Stimulated activated naive B cell treated with anti-CD40 and anti-IgM and Interleukin-4, amounts not matched to agents 10 μg/mL and 1 μg/mL and 100 μg/mL, for 72 hours (primary cell): ENCODE measurements at regions not wholly inside any gene's neighbourhood (a gene's known extent, or its start where the extent isn't known, plus 50 kb on each side); places are given as distances from the start of the nearest gene placed in this dataset.
"Not testable (repeated sequence)": the region's sequence is repeated elsewhere in the genome, so short reads cannot be mapped to it uniquely, and the experiment has no call there.

Source experiments
- ATAC-seq, 2 donors: fragments of 150-1000 bp; cut with Tn5 transposase; replicated peaks; 2 replicates each; pipeline ENCODE4 v1.10.0; 2021; ENCODE audit warnings: moderate library complexity in 1 of 2
- DNase-seq: peaks from one replicate; pipeline ENCODE4 v3.0.0; 2021
- H3K27ac Mint-ChIP-seq: one replicate; pipeline ENCODE4 v1.8.0; 2022; ENCODE audit warnings: mild to moderate bottlenecking, mixed read lengths
- H3K27me3 Mint-ChIP-seq, 2 donors: one replicate each; pipeline ENCODE4 v1.8.0; 2022; ENCODE audit warnings: mixed read lengths in 2 of 2
- H3K36me3 Mint-ChIP-seq, 2 donors: one replicate each; pipeline ENCODE4 v1.8.0; 2022; ENCODE audit warnings: mixed read lengths in 2 of 2, mild to moderate bottlenecking in 1 of 2
- H3K4me1 Mint-ChIP-seq, 2 donors: one replicate each; pipeline ENCODE4 v1.8.0; 2022; ENCODE audit warnings: mixed read lengths in 2 of 2, mild to moderate bottlenecking in 1 of 2
- H3K4me3 Mint-ChIP-seq, 2 donors: one replicate each; pipeline ENCODE4 v1.8.0; 2022; ENCODE audit warnings: mild to moderate bottlenecking in 2 of 2, mixed read lengths in 2 of 2, moderate library complexity in 1 of 2
- H3K9me3 Mint-ChIP-seq, 2 donors: one replicate each; pipeline ENCODE4 v1.8.0; 2022; ENCODE audit warnings: mixed read lengths in 2 of 2, mild to moderate bottlenecking in 1 of 2

- DNase-seq = no peak
- H3K27me3 Mint-ChIP-seq = peaks cover 12 to 14% of the 10 kb centered on the region in 2 donors
- H3K9me3 Mint-ChIP-seq = peaks cover 7 to 17% of the 10 kb centered on the region in 2 donors
- ATAC-seq = no peak
- no peak overlapping the region for H3K27ac Mint-ChIP-seq
- no peaks in the 10 kb centered on the region for H3K4me1 Mint-ChIP-seq
- H3K4me3 Mint-ChIP-seq = no peak overlapping the region
- H3K36me3 Mint-ChIP-seq = no peaks in the 10 kb centered on the region
Observed at GRCh38 chr9:93892748-93893147, 62.4 kb downstream of the BARX1 start.

DNA sequence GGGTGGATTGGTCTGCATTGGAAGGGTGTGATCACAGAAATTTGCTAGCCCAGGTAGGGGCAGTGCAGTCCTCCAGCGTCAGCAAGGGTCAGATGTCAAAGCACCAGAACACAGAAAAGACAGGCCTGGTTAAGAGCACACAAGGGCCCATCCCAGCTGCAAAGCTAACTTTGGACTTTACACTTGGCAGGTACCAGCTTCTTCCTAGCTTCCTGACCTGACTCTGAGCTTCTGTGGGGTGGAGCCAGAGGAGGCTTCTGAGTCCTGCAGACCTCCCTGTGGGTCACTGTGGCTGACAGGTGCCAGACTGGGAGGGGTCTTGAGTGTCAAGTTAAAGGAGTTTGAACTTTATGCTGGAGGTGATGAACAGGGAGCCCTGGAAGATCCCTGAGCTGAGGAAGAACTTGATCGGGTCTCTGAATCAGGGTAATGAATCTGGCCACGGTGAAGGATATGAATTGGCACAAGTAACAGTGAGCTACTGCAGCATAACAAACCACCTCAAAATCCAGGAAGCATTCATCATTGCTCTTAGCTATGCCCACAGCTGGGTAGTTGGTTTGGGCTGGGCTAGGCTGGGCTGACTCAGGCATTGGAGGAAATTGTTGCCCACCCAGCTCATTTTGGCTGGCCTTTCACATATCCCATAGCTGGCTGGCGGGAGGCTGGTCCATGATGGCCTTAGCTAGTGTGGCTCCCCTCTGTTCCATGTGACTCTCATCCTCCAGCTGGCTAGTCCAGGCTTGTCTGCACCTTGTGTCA is 63.4 kb downstream of the BARX1 start:
- H3K4me3 Mint-ChIP-seq = no peak overlapping the region
- H3K4me1 Mint-ChIP-seq = no peaks in the 10 kb centered on the region
- ATAC-seq (no peak), DNase-seq (no peak)
- peaks cover 7 to 24% of the 10 kb centered on the region in 2 donors for H3K9me3 Mint-ChIP-seq
- no peaks in the 10 kb centered on the region for H3K36me3 Mint-ChIP-seq
- H3K27me3 Mint-ChIP-seq = peaks cover 14 to 18% of the 10 kb centered on the region in 2 donors
- no peak overlapping the region for H3K27ac Mint-ChIP-seq

DNA sequence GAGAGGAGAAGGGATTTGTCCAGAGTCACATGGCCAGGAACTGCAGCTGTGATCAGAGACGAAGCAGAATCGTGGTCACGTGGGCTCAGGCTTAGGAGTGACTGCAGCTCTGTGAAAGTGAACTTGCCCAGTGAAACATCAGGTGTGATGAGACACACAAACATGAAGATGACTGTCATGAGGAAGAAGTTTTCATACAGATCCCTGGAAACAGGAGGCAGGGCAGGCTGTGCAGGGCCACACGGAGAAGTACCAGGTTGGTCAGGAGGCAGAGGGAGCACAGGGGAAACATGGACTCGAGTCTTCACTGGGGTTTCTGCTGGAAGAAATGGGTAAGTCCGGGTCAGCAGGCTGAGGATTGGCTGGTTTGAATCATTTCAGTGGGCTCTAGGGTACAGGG is 64.1 kb downstream of the BARX1 start:
- H3K9me3 Mint-ChIP-seq = peaks cover 7 to 26% of the 10 kb centered on the region in 2 donors
- H3K27me3 Mint-ChIP-seq = peaks cover 14 to 20% of the 10 kb centered on the region in 2 donors
- H3K36me3 Mint-ChIP-seq = no peaks in the 10 kb centered on the region
- no peak overlapping the region for H3K27ac Mint-ChIP-seq
- H3K4me1 Mint-ChIP-seq = no peaks in the 10 kb centered on the region
- no peak overlapping the region for H3K4me3 Mint-ChIP-seq
- no peak for ATAC-seq
- no peak for DNase-seq

GRCh38 chr9:93890436-93890935 is 64.7 kb downstream of the BARX1 start:
- ATAC-seq = no peak
- Mint-ChIP-seq H3K27me3 (peaks cover 14 to 20% of the 10 kb centered on the region in 2 donors), H3K36me3 (no peaks in the 10 kb centered on the region), H3K9me3 (peaks cover 7 to 26% of the 10 kb centered on the region in 2 donors), H3K27ac (no peak overlapping the region), H3K4me3 (no peak overlapping the region), H3K4me1 (no peaks in the 10 kb centered on the region)
- no peak for DNase-seq

GRCh38 chr9:93886911-93887310 is 68.2 kb downstream of the BARX1 start:
- H3K27me3 Mint-ChIP-seq = peaks cover 22 to 24% of the 10 kb centered on the region in 2 donors
- no peak for ATAC-seq
- H3K27ac Mint-ChIP-seq = no peak overlapping the region
- DNase-seq = no peak
- H3K36me3 Mint-ChIP-seq = no peaks in the 10 kb centered on the region
- no peaks in the 10 kb centered on the region for H3K4me1 Mint-ChIP-seq
- peaks cover 2 to 17% of the 10 kb centered on the region in 2 donors for H3K9me3 Mint-ChIP-seq
- no peak overlapping the region for H3K4me3 Mint-ChIP-seq

- DNase-seq = no peak
- Mint-ChIP-seq H3K36me3 (no peaks in the 10 kb centered on the region), H3K27ac (no peak overlapping the region), H3K4me3 (no peak overlapping the region), H3K9me3 (peaks cover 5 to 9% of the 10 kb centered on the region in 2 donors), H3K4me1 (no peaks in the 10 kb centered on the region), H3K27me3 (peaks cover 22 to 25% of the 10 kb centered on the region in 2 donors)
- no peak for ATAC-seq
Observed at GRCh38 chr9:93884808-93885207, 70.3 kb downstream of the BARX1 start.

DNA sequence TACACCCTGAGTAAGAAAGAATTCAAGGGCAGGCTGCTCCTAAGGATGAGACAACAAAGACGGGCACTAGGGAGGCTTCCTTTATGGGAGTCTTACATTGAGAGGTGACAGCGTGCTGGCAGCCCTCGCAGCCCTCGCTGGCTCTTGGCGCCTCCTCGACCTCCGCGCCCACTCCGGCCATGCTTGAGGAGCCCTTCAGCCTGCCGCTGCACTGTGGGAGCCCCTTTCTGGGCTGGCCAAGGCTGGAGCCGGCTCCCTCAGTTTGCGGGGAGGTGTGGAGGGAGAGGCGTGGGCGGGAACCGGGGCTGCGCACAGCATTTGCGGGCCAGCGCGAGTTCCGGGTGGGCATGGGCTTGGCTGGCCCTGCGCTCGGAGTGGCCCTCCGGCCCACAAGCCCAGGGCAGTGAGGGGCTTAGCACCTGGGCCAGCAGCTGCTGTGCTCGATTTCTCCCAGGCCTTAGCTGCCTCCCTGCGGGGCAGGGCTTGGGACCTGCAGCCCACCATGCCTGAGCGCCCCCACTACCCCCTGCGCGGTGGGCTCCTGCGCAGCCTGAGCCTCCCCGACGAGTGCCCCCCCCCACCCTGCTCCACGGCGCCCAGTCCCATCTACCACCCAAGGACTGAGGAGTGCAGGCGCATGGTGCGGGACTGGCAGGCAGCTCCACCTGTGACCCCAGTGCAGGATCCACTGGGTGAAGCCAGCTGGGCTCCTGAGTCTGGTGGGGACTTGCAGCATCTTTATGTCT is 75.3 kb downstream of the BARX1 start:
- not testable (repeated sequence) for H3K27ac Mint-ChIP-seq, ATAC-seq, DNase-seq, H3K36me3 Mint-ChIP-seq, H3K4me3 Mint-ChIP-seq, H3K4me1 Mint-ChIP-seq
- Mint-ChIP-seq H3K27me3 (peaks cover 12 to 13% of the 10 kb centered on the region in 2 donors), H3K9me3 (peaks cover 12 to 14% of the 10 kb centered on the region in 2 donors)

GRCh38 chr9:93875330-93875729 is 79.8 kb downstream of the BARX1 start:
- ATAC-seq = no peak
- peaks cover 19 to 29% of the 10 kb centered on the region in 2 donors for H3K9me3 Mint-ChIP-seq
- H3K36me3 Mint-ChIP-seq = peaks cover 4 to 8% of the 10 kb centered on the region in 2 donors
- peaks cover 7 to 19% of the 10 kb centered on the region in 2 donors for H3K27me3 Mint-ChIP-seq
- no peak for DNase-seq
- no peak overlapping the region for H3K27ac Mint-ChIP-seq
- no peak overlapping the region for H3K4me3 Mint-ChIP-seq
- no peaks in the 10 kb centered on the region for H3K4me1 Mint-ChIP-seq

DNA sequence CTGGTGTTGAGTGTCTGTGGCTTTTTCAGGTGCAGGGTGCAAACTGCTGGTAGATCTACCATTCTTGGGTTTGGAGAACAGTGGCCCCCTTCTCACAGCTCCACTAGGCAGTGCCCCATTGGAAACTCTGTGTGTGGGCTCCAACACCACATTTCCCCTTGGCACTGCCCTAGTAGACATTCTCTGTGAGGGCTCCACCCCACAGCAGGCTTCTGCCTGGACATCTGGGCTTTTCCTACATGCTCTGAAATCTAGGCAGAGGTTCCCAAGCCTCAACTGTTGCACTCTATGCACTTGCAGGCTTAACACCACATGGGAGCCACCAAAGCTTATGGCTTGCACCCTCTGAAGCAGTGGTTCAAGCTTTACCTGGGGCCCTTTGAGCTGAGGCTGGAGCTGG is 80.9 kb downstream of the BARX1 start:
- H3K36me3 Mint-ChIP-seq = peaks cover 4 to 8% of the 10 kb centered on the region in 2 donors
- peaks cover 10 to 21% of the 10 kb centered on the region in 2 donors for H3K27me3 Mint-ChIP-seq
- H3K27ac Mint-ChIP-seq = no peak overlapping the region
- H3K4me1 Mint-ChIP-seq = no peaks in the 10 kb centered on the region
- ATAC-seq = no peak
- no peak for DNase-seq
- no peak overlapping the region for H3K4me3 Mint-ChIP-seq
- H3K9me3 Mint-ChIP-seq = peaks cover 19 to 29% of the 10 kb centered on the region in 2 donors

GRCh38 chr9:93871286-93871685 is 83.9 kb downstream of the BARX1 start:
- no peaks in the 10 kb centered on the region for H3K4me1 Mint-ChIP-seq
- H3K27me3 Mint-ChIP-seq = peaks cover 10 to 28% of the 10 kb centered on the region in 2 donors
- no peak for DNase-seq
- H3K4me3 Mint-ChIP-seq = no peak overlapping the region
- no peak overlapping the region for H3K27ac Mint-ChIP-seq
- no peak for ATAC-seq
- peaks cover 4 to 8% of the 10 kb centered on the region in 2 donors for H3K36me3 Mint-ChIP-seq
- H3K9me3 Mint-ChIP-seq = peaks cover 19 to 28% of the 10 kb centered on the region in 2 donors

GRCh38 chr9:93869863-93870262 is 85.3 kb downstream of the BARX1 start:
- Mint-ChIP-seq H3K4me1 (no peaks in the 10 kb centered on the region), H3K27me3 (peaks cover 15 to 30% of the 10 kb centered on the region in 2 donors), H3K27ac (no peak overlapping the region), H3K36me3 (peaks cover 2 to 4% of the 10 kb centered on the region in 2 donors), H3K4me3 (no peak overlapping the region), H3K9me3 (peaks cover 11 to 17% of the 10 kb centered on the region in 2 donors)
- ATAC-seq = no peak
- DNase-seq = no peak

GRCh38 chr9:93869088-93869487 is 86.1 kb downstream of the BARX1 start:
- ATAC-seq (no peak), DNase-seq (no peak)
- peaks cover 0 to 4% of the 10 kb centered on the region in 2 donors for H3K36me3 Mint-ChIP-seq
- peaks cover 22 to 37% of the 10 kb centered on the region in 2 donors for H3K27me3 Mint-ChIP-seq
- peaks cover 7 to 12% of the 10 kb centered on the region in 2 donors for H3K9me3 Mint-ChIP-seq
- no peak overlapping the region for H3K4me3 Mint-ChIP-seq
- no peaks in the 10 kb centered on the region for H3K4me1 Mint-ChIP-seq
- H3K27ac Mint-ChIP-seq = no peak overlapping the region

- H3K4me1 Mint-ChIP-seq = no peaks in the 10 kb centered on the region
- H3K4me3 Mint-ChIP-seq = no peak overlapping the region
- no peaks in the 10 kb centered on the region for H3K36me3 Mint-ChIP-seq
- peaks cover 32 to 36% of the 10 kb centered on the region in 2 donors for H3K27me3 Mint-ChIP-seq
- H3K9me3 Mint-ChIP-seq = no peaks in the 10 kb centered on the region
- no peak overlapping the region for H3K27ac Mint-ChIP-seq
- ATAC-seq (no peak), DNase-seq (no peak)
Observed at GRCh38 chr9:93865716-93866115, 89.4 kb downstream of the BARX1 start.

DNA sequence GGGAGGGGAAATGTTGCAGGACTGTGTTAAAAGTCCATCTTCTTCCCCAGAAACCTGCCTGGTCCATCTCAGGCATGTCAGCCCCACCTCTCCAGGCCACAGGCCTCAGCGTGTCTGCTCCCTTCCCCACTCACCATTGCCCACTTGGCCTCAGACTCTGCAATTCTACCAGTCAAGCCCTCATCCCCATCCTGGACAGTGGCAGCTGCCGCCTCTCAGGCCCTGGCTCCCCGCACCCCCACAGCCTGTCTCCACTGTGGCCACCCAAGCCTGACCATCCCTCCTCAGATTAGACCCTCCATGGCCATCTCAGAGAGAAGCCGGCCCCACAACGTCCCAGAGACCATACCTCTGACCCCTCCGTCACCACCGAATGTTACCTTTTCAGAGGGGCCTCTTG is 89.9 kb downstream of the BARX1 start:
- Mint-ChIP-seq H3K27ac (no peak overlapping the region), H3K27me3 (peaks cover 32 to 36% of the 10 kb centered on the region in 2 donors), H3K9me3 (no peaks in the 10 kb centered on the region), H3K4me1 (no peaks in the 10 kb centered on the region), H3K36me3 (no peaks in the 10 kb centered on the region), H3K4me3 (no peak overlapping the region)
- ATAC-seq (no peak), DNase-seq (no peak)
